ENCODE measurements at regions not wholly inside any gene's neighbourhood (a gene's known extent, or its start where the extent isn't known, plus 50 kb on each side); places are given as distances from the start of the nearest gene placed in this dataset.

DNA sequence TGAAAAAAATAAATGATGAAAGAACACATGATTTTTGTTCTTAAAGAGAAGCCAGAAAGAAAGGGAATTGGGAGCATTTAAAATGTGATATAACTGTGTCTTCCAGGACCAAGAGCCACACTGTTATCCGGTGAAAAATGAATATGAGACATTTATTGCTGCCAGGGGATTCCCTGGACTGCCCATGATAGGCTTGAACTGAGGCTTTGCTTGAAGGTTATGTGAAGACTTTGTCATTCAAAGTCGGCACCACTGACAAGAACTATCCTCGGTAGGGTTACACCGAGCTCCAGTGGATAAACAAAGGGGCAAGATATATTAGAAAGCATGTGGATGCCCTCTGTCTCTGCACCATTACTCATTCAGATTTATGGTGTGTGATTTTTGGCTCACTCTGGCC lies 125.4 kb upstream of the MINDY3 start:
- ATAC-seq (no peak), DNase-seq (no peak)
- ChIA-PET CTCF (no interaction called here), POLR2A (no interaction called here)
- Histone ChIP-seq H3K9me3 (ENCODE audit: control insufficient read depth in 2 of 3, low read length in 3 of 3) (no peaks in the 10 kb centered on the region), H3K4me3 (ENCODE audit: low read length) (no peak overlapping the region), H3K27me3 (ENCODE audit: control insufficient read depth in 2 of 2, insufficient read depth in 2 of 2, low read length in 2 of 2) (no peaks in the 10 kb centered on the region), H3K27ac (ENCODE audit: low read depth, low read length) (no peak overlapping the region), H3K36me3 (ENCODE audit: control insufficient read depth in 2 of 3, insufficient read depth in 3 of 3, low read length in 3 of 3) (no peaks in the 10 kb centered on the region), H3K4me1 (ENCODE audit: control insufficient read depth in 2 of 2, insufficient read depth in 2 of 2, low read length in 2 of 2) (no peaks in the 10 kb centered on the region)
- Mint-ChIP-seq H3K27me3 (peaks cover 0 to 4% (median 0%) of the 10 kb centered on the region in 5 donors), H3K36me3 (peaks cover 0 to 4% (median 0%) of the 10 kb centered on the region in 5 donors), H3K27ac (no peak overlapping the region), H3K4me3 (no peak overlapping the region), H3K4me1 (no peaks in the 10 kb centered on the region), H3K9me3 (peaks cover 0 to 9% (median 3%) of the 10 kb centered on the region in 11 donors)
- intact Hi-C loops (cut with micrococcal nuclease): no loop called here

DNA sequence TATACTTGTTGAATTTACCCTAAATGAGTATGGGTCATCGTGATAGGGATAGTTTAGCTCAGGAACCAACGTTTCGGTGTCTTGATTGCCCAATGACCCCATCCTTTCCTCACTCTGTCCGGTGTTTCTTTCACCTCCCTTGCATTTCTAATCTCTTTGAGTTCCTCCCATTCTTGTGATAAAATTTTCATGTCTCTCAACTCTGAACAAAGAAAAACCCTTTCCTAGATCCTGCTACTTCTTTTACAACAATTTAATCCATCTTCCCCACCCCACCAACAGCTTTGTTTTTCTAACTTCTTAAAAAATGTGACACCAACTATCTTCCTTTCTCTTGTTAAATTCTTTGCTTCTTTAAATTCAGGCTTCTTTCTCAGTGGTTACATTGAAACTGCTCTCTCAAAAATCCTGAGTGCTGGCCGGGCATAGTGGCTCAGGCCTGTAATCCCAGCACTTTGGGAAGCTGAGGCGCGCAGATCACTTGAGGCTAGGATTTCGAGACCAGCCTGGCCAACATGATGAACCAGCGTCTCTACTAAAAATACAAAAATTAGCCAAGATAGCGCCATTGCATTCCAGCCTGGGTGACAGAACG lies 130.3 kb upstream of the MINDY3 start:
- H3K36me3 ChIP-seq (ENCODE audit: control insufficient read depth in 2 of 3, insufficient read depth in 3 of 3, low read length in 3 of 3): no peaks in the 10 kb centered on the region
- H3K27ac Mint-ChIP-seq: no peak overlapping the region
- CTCF ChIA-PET: no interaction called here

GRCh38 chr10:15997313-15997712 lies 137.0 kb upstream of the MINDY3 start:
- CTCF ChIA-PET: no interaction called here

More for the DNA sequence above, 130.3 kb upstream of the MINDY3 start:
- Mint-ChIP-seq H3K27me3 (peaks cover 0 to under 1% (median 0%) of the 10 kb centered on the region in 5 donors), H3K4me1 (no peaks in the 10 kb centered on the region), H3K4me3 (no peak overlapping the region), H3K36me3 (peaks cover 0 to 9% (median 0%) of the 10 kb centered on the region in 5 donors), H3K9me3 (peaks cover 0 to 29% (median 6%) of the 10 kb centered on the region in 11 donors)
- intact Hi-C loops (cut with micrococcal nuclease): no loop called here
- POLR2A ChIA-PET: no interaction called here
- DNase-seq (no peak), ATAC-seq (no peak)
- H3K9me3 ChIP-seq (ENCODE audit: control insufficient read depth in 2 of 3, low read length in 3 of 3): no peaks in the 10 kb centered on the region
- H3K4me3 ChIP-seq (ENCODE audit: low read length): no peak overlapping the region
- H3K27ac ChIP-seq (ENCODE audit: low read depth, low read length): no peak overlapping the region
- no peaks in the 10 kb centered on the region for H3K27me3 ChIP-seq (ENCODE audit: control insufficient read depth in 2 of 2, insufficient read depth in 2 of 2, low read length in 2 of 2)
- H3K4me1 ChIP-seq (ENCODE audit: control insufficient read depth in 2 of 2, insufficient read depth in 2 of 2, low read length in 2 of 2): no peaks in the 10 kb centered on the region

GRCh38 chr10:16001581-16001980 lies 141.3 kb upstream of the MINDY3 start:
- no peaks in the 10 kb centered on the region for H3K9me3 ChIP-seq (ENCODE audit: control insufficient read depth in 2 of 3, low read length in 3 of 3)
- CTCF ChIA-PET: no interaction called here
- DNase-seq: no peak
- ATAC-seq: no peak
- H3K4me3 ChIP-seq (ENCODE audit: low read length): no peak overlapping the region
- H3K27ac ChIP-seq (ENCODE audit: low read depth, low read length): no peak overlapping the region
- POLR2A ChIA-PET: no interaction called here
- intact Hi-C loops (cut with micrococcal nuclease): no loop called here
- no peaks in the 10 kb centered on the region for H3K4me1 Mint-ChIP-seq
- no peaks in the 10 kb centered on the region for H3K36me3 Mint-ChIP-seq
- no peak overlapping the region for H3K4me3 Mint-ChIP-seq
- no peaks in the 10 kb centered on the region for H3K36me3 ChIP-seq (ENCODE audit: control insufficient read depth in 2 of 3, insufficient read depth in 3 of 3, low read length in 3 of 3)
- H3K9me3 Mint-ChIP-seq: peaks cover 0 to 17% (median 7%) of the 10 kb centered on the region in 11 donors
- peaks cover 0 to 6% (median 0%) of the 10 kb centered on the region in 5 donors for H3K27me3 Mint-ChIP-seq
- H3K27ac Mint-ChIP-seq: no peak overlapping the region
- H3K4me1 ChIP-seq (ENCODE audit: control insufficient read depth in 2 of 2, insufficient read depth in 2 of 2, low read length in 2 of 2): no peaks in the 10 kb centered on the region
- H3K27me3 ChIP-seq (ENCODE audit: control insufficient read depth in 2 of 2, insufficient read depth in 2 of 2, low read length in 2 of 2): no peaks in the 10 kb centered on the region

More at GRCh38 chr10:15997313-15997712, 137.0 kb upstream of the MINDY3 start:
- Histone ChIP-seq H3K9me3 (ENCODE audit: control insufficient read depth in 2 of 3, low read length in 3 of 3) (no peaks in the 10 kb centered on the region), H3K27ac (ENCODE audit: low read depth, low read length) (no peak overlapping the region), H3K36me3 (ENCODE audit: control insufficient read depth in 2 of 3, insufficient read depth in 3 of 3, low read length in 3 of 3) (no peaks in the 10 kb centered on the region), H3K27me3 (ENCODE audit: control insufficient read depth in 2 of 2, insufficient read depth in 2 of 2, low read length in 2 of 2) (no peaks in the 10 kb centered on the region), H3K4me3 (ENCODE audit: low read length) (no peak overlapping the region), H3K4me1 (ENCODE audit: control insufficient read depth in 2 of 2, insufficient read depth in 2 of 2, low read length in 2 of 2) (no peaks in the 10 kb centered on the region)
- Mint-ChIP-seq H3K4me1 (no peaks in the 10 kb centered on the region), H3K27ac (no peak overlapping the region), H3K4me3 (no peak overlapping the region), H3K36me3 (no peaks in the 10 kb centered on the region), H3K27me3 (peaks cover 0 to 6% (median 0%) of the 10 kb centered on the region in 5 donors), H3K9me3 (peaks cover under 1 to 14% (median 6%) of the 10 kb centered on the region in 11 donors)
- DNase-seq: no peak
- ATAC-seq: no peak
- intact Hi-C loops (cut with micrococcal nuclease): no loop called here
- POLR2A ChIA-PET: no interaction called here

GRCh38 chr10:16009785-16010184 lies 149.5 kb upstream of the MINDY3 start:
- intact Hi-C loops (cut with micrococcal nuclease): no loop called here
- peaks cover 0 to 20% (median 4%) of the 10 kb centered on the region in 11 donors for H3K9me3 Mint-ChIP-seq
- DNase-seq (no peak), ATAC-seq (no peak)
- ChIA-PET CTCF (no interaction called here), POLR2A (no interaction called here)
- no peaks in the 10 kb centered on the region for H3K4me1 ChIP-seq (ENCODE audit: control insufficient read depth in 2 of 2, insufficient read depth in 2 of 2, low read length in 2 of 2)
- no peak overlapping the region for H3K27ac Mint-ChIP-seq
- no peaks in the 10 kb centered on the region for H3K27me3 ChIP-seq (ENCODE audit: control insufficient read depth in 2 of 2, insufficient read depth in 2 of 2, low read length in 2 of 2)
- peaks cover 0 to 7% (median 0%) of the 10 kb centered on the region in 5 donors for H3K27me3 Mint-ChIP-seq
- no peak overlapping the region for H3K4me3 ChIP-seq (ENCODE audit: low read length)
- no peak overlapping the region for H3K4me3 Mint-ChIP-seq
- no peaks in the 10 kb centered on the region for H3K36me3 Mint-ChIP-seq
- H3K27ac ChIP-seq (ENCODE audit: low read depth, low read length): no peak overlapping the region
- no peaks in the 10 kb centered on the region for H3K36me3 ChIP-seq (ENCODE audit: control insufficient read depth in 2 of 3, insufficient read depth in 3 of 3, low read length in 3 of 3)
- H3K4me1 Mint-ChIP-seq: no peaks in the 10 kb centered on the region
- H3K9me3 ChIP-seq (ENCODE audit: control insufficient read depth in 2 of 3, low read length in 3 of 3): no peaks in the 10 kb centered on the region

- POLR2A ChIA-PET: no interaction called here
- no peaks in the 10 kb centered on the region for H3K4me1 Mint-ChIP-seq
- H3K4me3 Mint-ChIP-seq: no peak overlapping the region
- H3K9me3 Mint-ChIP-seq: peaks cover 0 to 20% (median 4%) of the 10 kb centered on the region in 11 donors
- no peaks in the 10 kb centered on the region for H3K36me3 ChIP-seq (ENCODE audit: control insufficient read depth in 2 of 3, insufficient read depth in 3 of 3, low read length in 3 of 3)
- H3K4me1 ChIP-seq (ENCODE audit: control insufficient read depth in 2 of 2, insufficient read depth in 2 of 2, low read length in 2 of 2): no peaks in the 10 kb centered on the region
- intact Hi-C loops (cut with micrococcal nuclease): no loop called here
- no peak overlapping the region for H3K27ac Mint-ChIP-seq
- no peak overlapping the region for H3K27ac ChIP-seq (ENCODE audit: low read depth, low read length)
- CTCF ChIA-PET: no interaction called here
- no peaks in the 10 kb centered on the region for H3K27me3 ChIP-seq (ENCODE audit: control insufficient read depth in 2 of 2, insufficient read depth in 2 of 2, low read length in 2 of 2)
- ATAC-seq (no peak), DNase-seq (no peak)
- H3K4me3 ChIP-seq (ENCODE audit: low read length): no peak overlapping the region
- no peaks in the 10 kb centered on the region for H3K36me3 Mint-ChIP-seq
- H3K9me3 ChIP-seq (ENCODE audit: control insufficient read depth in 2 of 3, low read length in 3 of 3): no peaks in the 10 kb centered on the region
- peaks cover 0 to 11% (median 5%) of the 10 kb centered on the region in 5 donors for H3K27me3 Mint-ChIP-seq
Measured at GRCh38 chr10:16011548-16011947, 151.2 kb upstream of the MINDY3 start.

GRCh38 chr10:16014469-16014868 lies 154.2 kb upstream of the MINDY3 start:
- Mint-ChIP-seq H3K4me1 (no peaks in the 10 kb centered on the region), H3K4me3 (no peak overlapping the region), H3K27ac (no peak overlapping the region), H3K36me3 (no peaks in the 10 kb centered on the region), H3K27me3 (peaks cover 0 to 11% (median 0%) of the 10 kb centered on the region in 5 donors), H3K9me3 (peaks cover 0 to 16% (median 5%) of the 10 kb centered on the region in 11 donors)
- ATAC-seq (no peak), DNase-seq (no peak)
- no peaks in the 10 kb centered on the region for H3K27me3 ChIP-seq (ENCODE audit: control insufficient read depth in 2 of 2, insufficient read depth in 2 of 2, low read length in 2 of 2)
- no peaks in the 10 kb centered on the region for H3K36me3 ChIP-seq (ENCODE audit: control insufficient read depth in 2 of 3, insufficient read depth in 3 of 3, low read length in 3 of 3)
- no peak overlapping the region for H3K27ac ChIP-seq (ENCODE audit: low read depth, low read length)
- no peak overlapping the region for H3K4me3 ChIP-seq (ENCODE audit: low read length)
- POLR2A ChIA-PET: no interaction called here
- intact Hi-C loops (cut with micrococcal nuclease): no loop called here
- H3K9me3 ChIP-seq (ENCODE audit: control insufficient read depth in 2 of 3, low read length in 3 of 3): no peaks in the 10 kb centered on the region
- H3K4me1 ChIP-seq (ENCODE audit: control insufficient read depth in 2 of 2, insufficient read depth in 2 of 2, low read length in 2 of 2): no peaks in the 10 kb centered on the region
- CTCF ChIA-PET: no interaction called here

Measured in naive thymus-derived CD4-positive, alpha-beta T cell (primary cell).